ENCODE measurements at regions not wholly inside any gene's neighbourhood (a gene's known extent, or its start where the extent isn't known, plus 50 kb on each side); places are given as distances from the start of the nearest gene placed in this dataset.

DNA sequence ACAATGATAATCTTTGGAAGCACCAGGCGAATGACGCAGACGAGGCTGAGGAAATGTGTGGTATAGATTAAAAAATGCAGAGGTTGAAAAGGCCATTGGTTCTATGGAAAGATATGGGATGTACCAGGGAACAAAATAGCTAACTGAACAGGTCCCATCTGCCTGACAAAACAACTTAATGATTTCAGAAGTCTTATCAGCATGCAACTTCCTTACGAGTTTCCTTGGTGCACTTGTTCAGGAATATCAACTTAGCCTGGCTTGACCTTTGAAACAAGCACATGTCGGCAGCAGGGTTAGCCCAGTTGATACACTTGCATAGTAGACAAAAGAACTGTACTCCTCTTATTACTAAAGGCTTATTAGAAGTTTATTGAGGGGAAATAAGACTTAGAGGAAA is 90.9 kb upstream of the CDH11 start:
- ChIA-PET POLR2A (ENCODE audit: unreplicated experiment) (no interaction called here), CTCF (no interaction called here)
- Histone ChIP-seq H3K9ac (ENCODE audit: low read length) (no peak overlapping the region), H3K9me2 (replicated peaks; ENCODE audit: low read length) (no peaks in the 10 kb centered on the region), H2AFZ (ENCODE audit: low read length) (no peak overlapping the region), H3K9me3 (ENCODE audit: low read length) (no peaks in the 10 kb centered on the region), H3K36me3 (ENCODE audit: low read depth, low read length) (no peaks in the 10 kb centered on the region), H3K4me1 (ENCODE audit: insufficient read depth, low read length) (no peaks in the 10 kb centered on the region), H3K79me2 (ENCODE audit: low read length) (no peaks in the 10 kb centered on the region), H3K4me2 (ENCODE audit: low read length) (no peak overlapping the region), H3K27ac (ENCODE audit: low read length) (no peak overlapping the region), H3K27me3 (ENCODE audit: low read length) (no peaks in the 10 kb centered on the region), H4K20me1 (ENCODE audit: low read length) (no peaks in the 10 kb centered on the region), H3F3A (ENCODE audit: low read length, unreplicated experiment) (no peaks in the 10 kb centered on the region), H3K4me3 (ENCODE audit: low read length) (no peak overlapping the region)
- DNase-seq (no peak), ATAC-seq (no peak)
- BruUV-seq (replicated peaks) = no TSS peak
- intact Hi-C loops (cut with micrococcal nuclease) = no loop called here
- no peak for TF ChIP-seq EZH2phosphoT487 (IDR thresholded peaks at IDR 0.05; ENCODE audit: borderline replicate concordance, low read length)
- TF ChIP-seq EZH2 (IDR thresholded peaks at IDR 0.05; ENCODE audit: low read length, unreplicated experiment) = no peak
- no peak for TF ChIP-seq CTCF (conservative IDR thresholded peaks at IDR 0.05; ENCODE audit: low read depth, low read length)

- no peaks in the 10 kb centered on the region for H3K9me3 ChIP-seq (ENCODE audit: low read length)
- no peaks in the 10 kb centered on the region for H4K20me1 ChIP-seq (ENCODE audit: low read length)
- H3K36me3 ChIP-seq (ENCODE audit: low read depth, low read length) = no peaks in the 10 kb centered on the region
- no peak overlapping the region for H3K4me2 ChIP-seq (ENCODE audit: low read length)
- H3K79me2 ChIP-seq (ENCODE audit: low read length) = no peaks in the 10 kb centered on the region
- ATAC-seq (no peak), DNase-seq (no peak)
- H3K27me3 ChIP-seq (ENCODE audit: low read length) = no peaks in the 10 kb centered on the region
- TF ChIP-seq EZH2 (IDR thresholded peaks at IDR 0.05; ENCODE audit: low read length, unreplicated experiment) (no peak), EZH2phosphoT487 (IDR thresholded peaks at IDR 0.05; ENCODE audit: borderline replicate concordance, low read length) (no peak), CTCF (conservative IDR thresholded peaks at IDR 0.05; ENCODE audit: low read depth, low read length) (no peak)
- ChIA-PET POLR2A (ENCODE audit: unreplicated experiment) (no interaction called here), CTCF (no interaction called here)
- no TSS peak for BruUV-seq (replicated peaks)
- no peaks in the 10 kb centered on the region for H3K4me1 ChIP-seq (ENCODE audit: insufficient read depth, low read length)
- no peak overlapping the region for H2AFZ ChIP-seq (ENCODE audit: low read length)
- intact Hi-C loops (cut with micrococcal nuclease) = no loop called here
- no peaks in the 10 kb centered on the region for H3F3A ChIP-seq (ENCODE audit: low read length, unreplicated experiment)
- no peak overlapping the region for H3K4me3 ChIP-seq (ENCODE audit: low read length)
- H3K27ac ChIP-seq (ENCODE audit: low read length) = no peak overlapping the region
- no peak overlapping the region for H3K9ac ChIP-seq (ENCODE audit: low read length)
- no peaks in the 10 kb centered on the region for H3K9me2 ChIP-seq (replicated peaks; ENCODE audit: low read length)
These were observed 90.4 kb upstream of the CDH11 start for GRCh38 chr16:65212240-65212639.

- DNase-seq (peak; percentile 25), ATAC-seq (no peak)
- Histone ChIP-seq H3K4me1 (ENCODE audit: insufficient read depth, low read length) (peaks cover 4% of the 10 kb centered on the region), H3K79me2 (ENCODE audit: low read length) (no peaks in the 10 kb centered on the region), H3K36me3 (ENCODE audit: low read depth, low read length) (no peaks in the 10 kb centered on the region), H3K27me3 (ENCODE audit: low read length) (no peaks in the 10 kb centered on the region), H4K20me1 (ENCODE audit: low read length) (no peaks in the 10 kb centered on the region), H3K9me2 (replicated peaks; ENCODE audit: low read length) (no peaks in the 10 kb centered on the region), H3K9me3 (ENCODE audit: low read length) (no peaks in the 10 kb centered on the region), H3F3A (ENCODE audit: low read length, unreplicated experiment) (no peaks in the 10 kb centered on the region), H3K9ac (ENCODE audit: low read length) (no peak overlapping the region), H3K4me2 (ENCODE audit: low read length) (no peak overlapping the region), H3K4me3 (ENCODE audit: low read length) (no peak overlapping the region), H3K27ac (ENCODE audit: low read length) (no peak overlapping the region), H2AFZ (ENCODE audit: low read length) (no peak overlapping the region)
- POLR2A ChIA-PET (ENCODE audit: unreplicated experiment) = no interaction called here
- no TSS peak for BruUV-seq (replicated peaks)
- intact Hi-C loops (cut with micrococcal nuclease) = no loop called here
- CTCF ChIA-PET = no interaction called here
- TF ChIP-seq EZH2phosphoT487 (IDR thresholded peaks at IDR 0.05; ENCODE audit: borderline replicate concordance, low read length) (no peak), CTCF (conservative IDR thresholded peaks at IDR 0.05; ENCODE audit: low read depth, low read length) (no peak), EZH2 (IDR thresholded peaks at IDR 0.05; ENCODE audit: low read length, unreplicated experiment) (no peak)
These were observed 80.6 kb upstream of the CDH11 start for GRCh38 chr16:65202461-65202860.
